CD4-positive, CD25-positive, alpha-beta regulatory T cell (primary cell): ENCODE measurements at regions not wholly inside any gene's neighbourhood (a gene's known extent, or its start where the extent isn't known, plus 50 kb on each side); places are given as distances from the start of the nearest gene placed in this dataset.
"Not testable (repeated sequence)": the region's sequence is repeated elsewhere in the genome, so short reads cannot be mapped to it uniquely, and the experiment has no call there.

Source experiments
- ATAC-seq, 2 donors: fragments of 150-1000 bp; cut with Tn5 transposase; one replicate each; pipeline ENCODE4 v1.10.0; 2021; ENCODE audit warnings: low read depth in 2 of 2, moderate number of reproducible peaks in 2 of 2, moderate library complexity in 1 of 2
- DNase-seq, 3 donors: peaks; one replicate each; pipeline versions ENCODE4 v3.0.0 to v3.0.0-alpha.2; 2012 to 2022; ENCODE audit warnings: mixed read lengths in 1 of 3
- H3K27ac ChIP-seq: one replicate; pipeline ENCODE4 v1.7.0; 2013; ENCODE audit warnings: mild to moderate bottlenecking, low read length; ENCODE audit not compliant: insufficient read depth, poor library complexity, severe bottlenecking
- H3K27me3 ChIP-seq: one replicate; pipeline ENCODE4 v1.7.0; 2013; ENCODE audit warnings: low read length; ENCODE audit not compliant: control insufficient read depth, insufficient read depth
- H3K36me3 ChIP-seq: one replicate; pipeline ENCODE4 v1.7.0; 2013; ENCODE audit warnings: mild to moderate bottlenecking, low read length, moderate library complexity; ENCODE audit not compliant: control insufficient read depth, insufficient read depth
- H3K4me1 ChIP-seq: 2 replicates; pipeline ENCODE4 v1.7.0; 2013; ENCODE audit warnings: mild to moderate bottlenecking, low read length; ENCODE audit not compliant: insufficient read depth, control insufficient read depth, poor library complexity, severe bottlenecking
- H3K4me3 ChIP-seq: one replicate; pipeline ENCODE4 v1.7.0; 2013; ENCODE audit warnings: low read depth, mild to moderate bottlenecking, low read length, moderate library complexity
- H3K9me3 ChIP-seq, 2 experiments: 1 replicate in 1 of 2; 2 replicates in 1 of 2; pipeline ENCODE4 v1.7.0; 2013; ENCODE audit warnings: low read length in 2 of 2, mild to moderate bottlenecking in 1 of 2, moderate library complexity in 1 of 2; ENCODE audit not compliant: control insufficient read depth in 2 of 2
- H3K27ac Mint-ChIP-seq, 3 donors: one replicate each; pipeline ENCODE4 v1.8.0; 2020 to 2022; ENCODE audit warnings: mild to moderate bottlenecking in 3 of 3, mixed read lengths in 3 of 3, moderate library complexity in 2 of 3
- H3K27me3 Mint-ChIP-seq: one replicate; pipeline ENCODE4 v1.8.0; 2022; ENCODE audit warnings: mild to moderate bottlenecking, mixed read lengths
- H3K36me3 Mint-ChIP-seq: one replicate; pipeline ENCODE4 v1.8.0; 2020; ENCODE audit warnings: mixed read lengths
- H3K4me1 Mint-ChIP-seq, 4 donors: one replicate each; pipeline ENCODE4 v1.8.0; 2020 to 2022; ENCODE audit warnings: mixed read lengths in 4 of 4, mild to moderate bottlenecking in 1 of 4
- H3K4me3 Mint-ChIP-seq, 4 donors: one replicate each; pipeline ENCODE4 v1.8.0; 2020 to 2022; ENCODE audit warnings: mild to moderate bottlenecking in 4 of 4, mixed read lengths in 4 of 4, moderate library complexity in 3 of 4
- H3K9me3 Mint-ChIP-seq, 7 donors: one replicate each; pipeline ENCODE4 v1.8.0; 2020 to 2022; ENCODE audit warnings: mixed read lengths in 7 of 7, mild to moderate bottlenecking in 3 of 7, moderate library complexity in 2 of 7

- Histone ChIP-seq H3K27me3 (no peaks in the 10 kb centered on the region), H3K9me3 (no peaks in the 10 kb centered on the region), H3K4me1 (no peaks in the 10 kb centered on the region), H3K4me3 (no peak overlapping the region), H3K27ac (no peak overlapping the region), H3K36me3 (no peaks in the 10 kb centered on the region)
- no peaks in the 10 kb centered on the region for H3K27me3 Mint-ChIP-seq
- no peaks in the 10 kb centered on the region for H3K4me1 Mint-ChIP-seq
- DNase-seq = peak in 1 of 3 donors; percentile 0
- no peak for ATAC-seq
- no peak overlapping the region for H3K4me3 Mint-ChIP-seq
- H3K36me3 Mint-ChIP-seq = no peaks in the 10 kb centered on the region
- H3K9me3 Mint-ChIP-seq = peaks cover 0 to 3% (median 0%) of the 10 kb centered on the region in 7 donors
- H3K27ac Mint-ChIP-seq = no peak overlapping the region
These were observed 126.2 kb upstream of the ATP10A start for GRCh38 chr15:25989327-25989726.

GRCh38 chr15:25988716-25989115 is 125.6 kb upstream of the ATP10A start:
- DNase-seq, H3K27ac Mint-ChIP-seq, H3K36me3 ChIP-seq, H3K9me3 Mint-ChIP-seq, H3K9me3 ChIP-seq, H3K4me1 ChIP-seq, H3K27me3 ChIP-seq, H3K27me3 Mint-ChIP-seq, H3K36me3 Mint-ChIP-seq, H3K4me3 ChIP-seq, H3K27ac ChIP-seq, H3K4me3 Mint-ChIP-seq, ATAC-seq, H3K4me1 Mint-ChIP-seq: not testable (repeated sequence)

GRCh38 chr15:25987638-25988037 is 124.5 kb upstream of the ATP10A start:
- Histone ChIP-seq H3K27me3 (no peaks in the 10 kb centered on the region), H3K27ac (no peak overlapping the region), H3K4me1 (no peaks in the 10 kb centered on the region), H3K9me3 (no peaks in the 10 kb centered on the region), H3K36me3 (no peaks in the 10 kb centered on the region), H3K4me3 (no peak overlapping the region)
- DNase-seq = no peak
- Mint-ChIP-seq H3K4me1 (no peaks in the 10 kb centered on the region), H3K9me3 (peaks cover 0 to 3% (median 0%) of the 10 kb centered on the region in 7 donors), H3K27me3 (peaks cover 5% of the 10 kb centered on the region), H3K4me3 (no peak overlapping the region), H3K36me3 (no peaks in the 10 kb centered on the region), H3K27ac (no peak overlapping the region)
- ATAC-seq = no peak

GRCh38 chr15:25985165-25985564 is 122.0 kb upstream of the ATP10A start:
- no peak overlapping the region for H3K27ac Mint-ChIP-seq

GRCh38 chr15:25982736-25983135 is 119.6 kb upstream of the ATP10A start:
- H3K27me3 Mint-ChIP-seq = peaks cover 5% of the 10 kb centered on the region
- peaks cover 0 to 2% of the 10 kb centered on the region in 2 experiments for H3K9me3 ChIP-seq
- no peak overlapping the region for H3K27ac Mint-ChIP-seq

More at GRCh38 chr15:25985165-25985564, 122.0 kb upstream of the ATP10A start:
- H3K4me3 Mint-ChIP-seq = no peak overlapping the region
- DNase-seq (no peak), ATAC-seq (no peak)
- Histone ChIP-seq H3K36me3 (no peaks in the 10 kb centered on the region), H3K27ac (no peak overlapping the region), H3K4me1 (no peaks in the 10 kb centered on the region), H3K9me3 (peaks cover 0 to 2% of the 10 kb centered on the region in 2 experiments), H3K4me3 (no peak overlapping the region), H3K27me3 (no peaks in the 10 kb centered on the region)
- H3K36me3 Mint-ChIP-seq = no peaks in the 10 kb centered on the region
- H3K4me1 Mint-ChIP-seq = no peaks in the 10 kb centered on the region
- peaks cover 0 to 3% (median 0%) of the 10 kb centered on the region in 7 donors for H3K9me3 Mint-ChIP-seq
- H3K27me3 Mint-ChIP-seq = peaks cover 5% of the 10 kb centered on the region

GRCh38 chr15:25981114-25981513 is 118.0 kb upstream of the ATP10A start:
- Mint-ChIP-seq H3K27me3 (peaks cover 5% of the 10 kb centered on the region), H3K4me3 (no peak overlapping the region), H3K4me1 (no peaks in the 10 kb centered on the region), H3K36me3 (no peaks in the 10 kb centered on the region), H3K27ac (no peak overlapping the region), H3K9me3 (peaks cover 0 to 3% (median 0%) of the 10 kb centered on the region in 7 donors)
- H3K36me3 ChIP-seq = no peaks in the 10 kb centered on the region
- ATAC-seq = no peak
- no peaks in the 10 kb centered on the region for H3K4me1 ChIP-seq
- no peak for DNase-seq
- peaks cover 0 to 2% of the 10 kb centered on the region in 2 experiments for H3K9me3 ChIP-seq
- H3K4me3 ChIP-seq = no peak overlapping the region
- no peaks in the 10 kb centered on the region for H3K27me3 ChIP-seq
- no peak overlapping the region for H3K27ac ChIP-seq

More at GRCh38 chr15:25982736-25983135, 119.6 kb upstream of the ATP10A start:
- no peaks in the 10 kb centered on the region for H3K4me1 ChIP-seq
- Mint-ChIP-seq H3K4me1 (no peaks in the 10 kb centered on the region), H3K9me3 (peaks cover 0 to 3% (median 0%) of the 10 kb centered on the region in 7 donors), H3K4me3 (no peak overlapping the region), H3K36me3 (no peaks in the 10 kb centered on the region)
- ATAC-seq (no peak), DNase-seq (no peak)
- no peaks in the 10 kb centered on the region for H3K36me3 ChIP-seq
- no peaks in the 10 kb centered on the region for H3K27me3 ChIP-seq
- no peak overlapping the region for H3K27ac ChIP-seq
- H3K4me3 ChIP-seq = no peak overlapping the region

- H3K27ac Mint-ChIP-seq = no peak overlapping the region
- H3K27me3 Mint-ChIP-seq = no peaks in the 10 kb centered on the region
- Histone ChIP-seq H3K36me3 (no peaks in the 10 kb centered on the region), H3K27me3 (no peaks in the 10 kb centered on the region), H3K4me3 (no peak overlapping the region), H3K4me1 (no peaks in the 10 kb centered on the region), H3K9me3 (no peaks in the 10 kb centered on the region), H3K27ac (no peak overlapping the region)
- no peaks in the 10 kb centered on the region for H3K36me3 Mint-ChIP-seq
- no peak overlapping the region for H3K4me3 Mint-ChIP-seq
- peaks cover 0 to 8% (median 3%) of the 10 kb centered on the region in 7 donors for H3K9me3 Mint-ChIP-seq
- ATAC-seq = no peak
- no peak for DNase-seq
- no peaks in the 10 kb centered on the region for H3K4me1 Mint-ChIP-seq
These were observed 109.1 kb upstream of the ATP10A start for GRCh38 chr15:25972141-25972675.

- Mint-ChIP-seq H3K4me1 (no peaks in the 10 kb centered on the region), H3K27ac (no peak overlapping the region), H3K9me3 (peaks cover 0 to 8% (median 3%) of the 10 kb centered on the region in 7 donors), H3K36me3 (no peaks in the 10 kb centered on the region), H3K27me3 (no peaks in the 10 kb centered on the region), H3K4me3 (no peak overlapping the region)
- DNase-seq (no peak), ATAC-seq (no peak)
- Histone ChIP-seq H3K27ac (no peak overlapping the region), H3K27me3 (no peaks in the 10 kb centered on the region), H3K4me3 (no peak overlapping the region), H3K36me3 (no peaks in the 10 kb centered on the region), H3K4me1 (no peaks in the 10 kb centered on the region), H3K9me3 (no peaks in the 10 kb centered on the region)
These were observed 107.9 kb upstream of the ATP10A start for GRCh38 chr15:25971053-25971452.
